ENCODE measurements at regions not wholly inside any gene's neighbourhood (a gene's known extent, or its start where the extent isn't known, plus 50 kb on each side); places are given as distances from the start of the nearest gene placed in this dataset.

GRCh38 chr6:160930547-160931377 lies 60.8 kb upstream of the MAP3K4 start:
- peak overlapping the region; percentile 29 for H4K8ac ChIP-seq (ENCODE audit: low read depth, low read length)
- H3K18ac ChIP-seq (ENCODE audit: low read length) = peak overlapping the region; percentile 47
- peak overlapping the region; percentile 32 for H3K23ac ChIP-seq (ENCODE audit: low read length)
- H3K9ac ChIP-seq (ENCODE audit: low read length) = peak overlapping the region; percentile 68
- H2BK5ac ChIP-seq (ENCODE audit: low read length) = no peak overlapping the region
- H3K4ac ChIP-seq (ENCODE audit: low read depth, low read length) = peak overlapping the region; percentile 73
- peak overlapping the region; percentile 76 for H3K56ac ChIP-seq (ENCODE audit: low read length)
- no peaks in the 10 kb centered on the region for H3K79me2 ChIP-seq (ENCODE audit: control insufficient read depth, insufficient read depth, low read length)
- no CpG with 5 or more reads among the region's 50 CpGs for WGBS (ENCODE audit: extremely low coverage, insufficient coverage, low lambda C conversion rate)
- H3K4me3 ChIP-seq (ENCODE audit: low read length) = peak overlapping the region; percentile 19
- peaks cover 6% of the 10 kb centered on the region for H3K4me1 ChIP-seq (ENCODE audit: control insufficient read depth, low read depth, low read length)
- no peaks in the 10 kb centered on the region for H3K79me1 ChIP-seq (ENCODE audit: low read length)
- H3K27me3 ChIP-seq (ENCODE audit: insufficient read depth, low read length, poor library complexity) = no peaks in the 10 kb centered on the region
- H3K27ac ChIP-seq (ENCODE audit: low read depth, low read length) = no peak overlapping the region
- H2BK15ac ChIP-seq (replicated peaks; ENCODE audit: low read depth) = no peak overlapping the region
- no peak overlapping the region for H4K5ac ChIP-seq (ENCODE audit: low read length)
- DNase-seq = peak; percentile 76
- no peak overlapping the region for H2AK5ac ChIP-seq (ENCODE audit: low read length)
- H2BK120ac ChIP-seq (ENCODE audit: low read depth, low read length) = no peak overlapping the region
- H3K36me3 ChIP-seq (ENCODE audit: control insufficient read depth, insufficient read depth, low read length) = peaks cover 2% of the 10 kb centered on the region
- peak overlapping the region; percentile 61 for H3K4me2 ChIP-seq (ENCODE audit: low read length)

- WGBS (ENCODE audit: extremely low coverage, insufficient coverage, low lambda C conversion rate) = no CpG with 5 or more reads among the region's 13 CpGs
- H3K4me2 ChIP-seq (ENCODE audit: low read length) = peak overlapping the region; percentile 61
- no peak overlapping the region for H2BK5ac ChIP-seq (ENCODE audit: low read length)
- no peak overlapping the region for H2BK15ac ChIP-seq (replicated peaks; ENCODE audit: low read depth)
- peak overlapping the region; percentile 76 for H3K56ac ChIP-seq (ENCODE audit: low read length)
- H3K4me1 ChIP-seq (ENCODE audit: control insufficient read depth, low read depth, low read length) = peaks cover 6% of the 10 kb centered on the region
- peak overlapping the region; percentile 73 for H3K4ac ChIP-seq (ENCODE audit: low read depth, low read length)
- no peak overlapping the region for H4K8ac ChIP-seq (ENCODE audit: low read depth, low read length)
- H3K9ac ChIP-seq (ENCODE audit: low read length) = peak overlapping the region; percentile 68
- no peak overlapping the region for H4K5ac ChIP-seq (ENCODE audit: low read length)
- peak overlapping the region; percentile 32 for H3K23ac ChIP-seq (ENCODE audit: low read length)
- H2BK120ac ChIP-seq (ENCODE audit: low read depth, low read length) = no peak overlapping the region
- no peak overlapping the region for H2AK5ac ChIP-seq (ENCODE audit: low read length)
- DNase-seq = peak; percentile 36
- H3K27ac ChIP-seq (ENCODE audit: low read depth, low read length) = no peak overlapping the region
- no peaks in the 10 kb centered on the region for H3K27me3 ChIP-seq (ENCODE audit: insufficient read depth, low read length, poor library complexity)
- H3K79me1 ChIP-seq (ENCODE audit: low read length) = no peaks in the 10 kb centered on the region
- peak overlapping the region; percentile 47 for H3K18ac ChIP-seq (ENCODE audit: low read length)
- no peaks in the 10 kb centered on the region for H3K79me2 ChIP-seq (ENCODE audit: control insufficient read depth, insufficient read depth, low read length)
- H3K36me3 ChIP-seq (ENCODE audit: control insufficient read depth, insufficient read depth, low read length) = peaks cover 2% of the 10 kb centered on the region
- H3K4me3 ChIP-seq (ENCODE audit: low read length) = no peak overlapping the region
Observed at GRCh38 chr6:160931378-160932310, 59.9 kb upstream of the MAP3K4 start.

GRCh38 chr6:160933256-160933655 lies 58.3 kb upstream of the MAP3K4 start:
- Histone ChIP-seq H3K23ac (ENCODE audit: low read length) (no peak overlapping the region), H2BK15ac (replicated peaks; ENCODE audit: low read depth) (no peak overlapping the region), H3K79me1 (ENCODE audit: low read length) (no peaks in the 10 kb centered on the region), H3K4me1 (ENCODE audit: control insufficient read depth, low read depth, low read length) (peaks cover 4% of the 10 kb centered on the region), H4K8ac (ENCODE audit: low read depth, low read length) (no peak overlapping the region), H3K18ac (ENCODE audit: low read length) (no peak overlapping the region), H3K79me2 (ENCODE audit: control insufficient read depth, insufficient read depth, low read length) (no peaks in the 10 kb centered on the region), H3K56ac (ENCODE audit: low read length) (no peak overlapping the region), H3K4me2 (ENCODE audit: low read length) (no peak overlapping the region), H2BK5ac (ENCODE audit: low read length) (no peak overlapping the region), H2BK120ac (ENCODE audit: low read depth, low read length) (no peak overlapping the region), H3K27ac (ENCODE audit: low read depth, low read length) (no peak overlapping the region), H3K4ac (ENCODE audit: low read depth, low read length) (no peak overlapping the region), H3K4me3 (ENCODE audit: low read length) (no peak overlapping the region), H3K36me3 (ENCODE audit: control insufficient read depth, insufficient read depth, low read length) (peaks cover 2% of the 10 kb centered on the region), H3K27me3 (ENCODE audit: insufficient read depth, low read length, poor library complexity) (no peaks in the 10 kb centered on the region), H4K5ac (ENCODE audit: low read length) (no peak overlapping the region), H3K9ac (ENCODE audit: low read length) (no peak overlapping the region), H2AK5ac (ENCODE audit: low read length) (no peak overlapping the region)
- no CpG with 5 or more reads among the region's 8 CpGs for WGBS (ENCODE audit: extremely low coverage, insufficient coverage, low lambda C conversion rate)
- peak; percentile 87 for DNase-seq

GRCh38 chr6:160934157-160934556 lies 57.4 kb upstream of the MAP3K4 start:
- no peak overlapping the region for H3K4ac ChIP-seq (ENCODE audit: low read depth, low read length)
- no peak for DNase-seq
- H3K18ac ChIP-seq (ENCODE audit: low read length) = no peak overlapping the region
- peaks cover 4% of the 10 kb centered on the region for H3K4me1 ChIP-seq (ENCODE audit: control insufficient read depth, low read depth, low read length)
- no peak overlapping the region for H2BK15ac ChIP-seq (replicated peaks; ENCODE audit: low read depth)
- no peak overlapping the region for H4K5ac ChIP-seq (ENCODE audit: low read length)
- H3K27me3 ChIP-seq (ENCODE audit: insufficient read depth, low read length, poor library complexity) = no peaks in the 10 kb centered on the region
- 100% methylated on average over 2 of the region's 3 CpGs for WGBS (ENCODE audit: extremely low coverage, insufficient coverage, low lambda C conversion rate)
- peak overlapping the region; percentile 59 for H3K56ac ChIP-seq (ENCODE audit: low read length)
- H3K9ac ChIP-seq (ENCODE audit: low read length) = no peak overlapping the region
- peak overlapping the region; percentile 82 for H2AK5ac ChIP-seq (ENCODE audit: low read length)
- H2BK5ac ChIP-seq (ENCODE audit: low read length) = peak overlapping the region; percentile 26
- H3K27ac ChIP-seq (ENCODE audit: low read depth, low read length) = no peak overlapping the region
- H3K4me2 ChIP-seq (ENCODE audit: low read length) = no peak overlapping the region
- H3K23ac ChIP-seq (ENCODE audit: low read length) = no peak overlapping the region
- no peaks in the 10 kb centered on the region for H3K79me1 ChIP-seq (ENCODE audit: low read length)
- no peak overlapping the region for H4K8ac ChIP-seq (ENCODE audit: low read depth, low read length)
- H3K36me3 ChIP-seq (ENCODE audit: control insufficient read depth, insufficient read depth, low read length) = peaks cover 2% of the 10 kb centered on the region
- no peaks in the 10 kb centered on the region for H3K79me2 ChIP-seq (ENCODE audit: control insufficient read depth, insufficient read depth, low read length)
- H3K4me3 ChIP-seq (ENCODE audit: low read length) = no peak overlapping the region
- H2BK120ac ChIP-seq (ENCODE audit: low read depth, low read length) = no peak overlapping the region

- Histone ChIP-seq H3K27me3 (ENCODE audit: insufficient read depth, low read length, poor library complexity) (no peaks in the 10 kb centered on the region), H4K5ac (ENCODE audit: low read length) (no peak overlapping the region), H3K23ac (ENCODE audit: low read length) (no peak overlapping the region), H3K79me1 (ENCODE audit: low read length) (no peaks in the 10 kb centered on the region), H3K18ac (ENCODE audit: low read length) (no peak overlapping the region), H2AK5ac (ENCODE audit: low read length) (no peak overlapping the region), H2BK15ac (replicated peaks; ENCODE audit: low read depth) (no peak overlapping the region), H3K4me2 (ENCODE audit: low read length) (no peak overlapping the region), H2BK5ac (ENCODE audit: low read length) (no peak overlapping the region), H3K4me3 (ENCODE audit: low read length) (no peak overlapping the region), H3K36me3 (ENCODE audit: control insufficient read depth, insufficient read depth, low read length) (peaks cover 2% of the 10 kb centered on the region), H3K4me1 (ENCODE audit: control insufficient read depth, low read depth, low read length) (no peaks in the 10 kb centered on the region), H2BK120ac (ENCODE audit: low read depth, low read length) (no peak overlapping the region), H3K9ac (ENCODE audit: low read length) (no peak overlapping the region), H3K79me2 (ENCODE audit: control insufficient read depth, insufficient read depth, low read length) (no peaks in the 10 kb centered on the region), H3K27ac (ENCODE audit: low read depth, low read length) (no peak overlapping the region), H3K4ac (ENCODE audit: low read depth, low read length) (no peak overlapping the region), H4K8ac (ENCODE audit: low read depth, low read length) (no peak overlapping the region), H3K56ac (ENCODE audit: low read length) (no peak overlapping the region)
- WGBS (ENCODE audit: extremely low coverage, insufficient coverage, low lambda C conversion rate) = no CpG with 5 or more reads among the region's 4 CpGs
- no peak for DNase-seq
Observed at GRCh38 chr6:160940197-160940596, 51.4 kb upstream of the MAP3K4 start.

Measured in mesendoderm (in vitro differentiated cells).